ENCODE measurements at regions not wholly inside any gene's neighbourhood (a gene's known extent, or its start where the extent isn't known, plus 50 kb on each side); places are given as distances from the start of the nearest gene placed in this dataset.

DNA sequence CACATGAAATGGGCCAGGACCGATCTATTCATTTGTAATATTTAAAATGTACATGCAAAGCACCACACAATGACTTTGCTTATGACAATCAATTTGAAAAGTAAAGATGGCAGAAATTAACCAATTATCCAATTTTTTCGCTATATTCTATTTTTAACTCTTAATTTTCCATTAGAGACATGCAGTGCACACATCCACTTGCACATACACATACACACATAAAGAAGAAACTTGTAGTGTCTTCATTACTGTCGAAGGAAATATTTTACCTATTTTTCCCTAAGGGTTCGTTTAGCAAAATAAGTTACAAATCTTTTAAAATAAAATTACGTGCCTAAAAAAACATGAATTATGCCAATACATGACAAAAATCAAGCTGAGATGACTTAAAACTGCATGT lies 194.3 kb upstream of the MDFIC2 start:
- H3K4me3 ChIP-seq (ENCODE audit: low read depth, low read length), result no peak overlapping the region
- TF ChIP-seq, protein P1, sequence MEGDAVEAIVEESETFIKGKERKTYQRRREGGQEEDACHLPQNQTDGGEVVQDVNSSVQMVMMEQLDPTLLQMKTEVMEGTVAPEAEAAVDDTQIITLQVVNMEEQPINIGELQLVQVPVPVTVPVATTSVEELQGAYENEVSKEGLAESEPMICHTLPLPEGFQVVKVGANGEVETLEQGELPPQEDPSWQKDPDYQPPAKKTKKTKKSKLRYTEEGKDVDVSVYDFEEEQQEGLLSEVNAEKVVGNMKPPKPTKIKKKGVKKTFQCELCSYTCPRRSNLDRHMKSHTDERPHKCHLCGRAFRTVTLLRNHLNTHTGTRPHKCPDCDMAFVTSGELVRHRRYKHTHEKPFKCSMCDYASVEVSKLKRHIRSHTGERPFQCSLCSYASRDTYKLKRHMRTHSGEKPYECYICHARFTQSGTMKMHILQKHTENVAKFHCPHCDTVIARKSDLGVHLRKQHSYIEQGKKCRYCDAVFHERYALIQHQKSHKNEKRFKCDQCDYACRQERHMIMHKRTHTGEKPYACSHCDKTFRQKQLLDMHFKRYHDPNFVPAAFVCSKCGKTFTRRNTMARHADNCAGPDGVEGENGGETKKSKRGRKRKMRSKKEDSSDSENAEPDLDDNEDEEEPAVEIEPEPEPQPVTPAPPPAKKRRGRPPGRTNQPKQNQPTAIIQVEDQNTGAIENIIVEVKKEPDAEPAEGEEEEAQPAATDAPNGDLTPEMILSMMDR (IDR thresholded peaks at IDR 0.05; ENCODE audit: low read depth, low read length), result no peak

DNA sequence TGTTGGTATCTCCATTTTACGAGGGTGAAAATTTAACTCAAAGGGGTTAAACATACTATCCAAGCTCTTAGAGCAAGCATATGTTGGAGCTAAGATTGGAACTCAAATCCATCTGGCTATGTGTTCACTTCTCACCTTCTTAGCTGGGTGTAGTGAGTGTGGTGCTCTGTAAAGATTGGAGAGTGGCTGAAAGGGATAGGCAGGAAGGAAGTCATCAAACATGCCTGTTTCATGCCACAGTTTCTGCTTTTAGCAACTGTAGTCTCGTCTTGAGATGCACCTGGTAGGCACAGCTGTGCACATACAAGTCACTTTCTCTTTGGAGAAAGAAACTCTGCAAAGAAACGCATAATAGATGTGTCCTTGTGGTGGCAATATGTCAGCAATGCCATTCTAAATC lies 189.1 kb upstream of the MDFIC2 start:
- TF ChIP-seq, protein P1 (IDR thresholded peaks at IDR 0.05; ENCODE audit: low read depth, low read length), result no peak
- no peak overlapping the region for H3K4me3 ChIP-seq (ENCODE audit: low read depth, low read length)

DNA sequence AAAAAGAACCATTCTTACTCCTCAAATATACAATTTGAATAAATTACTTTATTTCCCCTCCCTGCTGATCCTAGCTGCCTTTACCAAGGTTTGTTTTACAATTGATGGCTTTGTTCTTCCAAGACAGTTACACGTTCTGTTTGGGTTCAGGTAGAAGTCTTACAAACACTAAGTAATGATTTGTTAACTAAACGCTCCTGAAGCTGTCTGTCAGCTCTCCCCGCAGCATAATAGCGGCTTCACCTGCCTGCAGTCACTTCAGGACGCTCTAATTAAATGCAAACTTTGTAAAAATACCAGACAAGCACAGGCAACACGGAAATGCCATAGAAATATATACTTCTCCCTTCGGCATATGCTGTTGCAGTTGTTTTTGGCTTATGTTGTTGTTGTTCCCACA lies 176.4 kb upstream of the MDFIC2 start:
- TF ChIP-seq, protein P1 (IDR thresholded peaks at IDR 0.05; ENCODE audit: low read depth, low read length), result no peak

DNA sequence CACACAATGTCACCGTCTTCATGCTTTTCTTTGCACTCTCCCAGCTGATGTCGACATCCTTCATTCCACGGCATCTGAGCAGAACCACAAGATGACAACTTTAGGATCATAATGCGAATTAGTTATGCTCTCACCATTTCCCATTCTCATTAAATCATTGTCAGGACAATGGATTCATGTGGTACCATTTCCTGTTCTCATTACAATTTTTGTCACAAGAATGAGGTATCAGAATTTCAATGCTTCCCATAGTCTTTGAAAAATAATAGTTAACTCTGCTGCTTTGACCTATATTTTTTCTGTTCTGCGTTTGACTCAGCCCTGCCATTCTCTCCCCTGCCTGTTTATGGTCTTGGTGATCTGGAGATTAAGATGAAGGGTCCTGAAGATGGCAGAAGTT lies 175.7 kb upstream of the MDFIC2 start:
- TF ChIP-seq, protein P1 (IDR thresholded peaks at IDR 0.05; ENCODE audit: low read depth, low read length), result no peak
- no peak overlapping the region for H3K4me3 ChIP-seq (ENCODE audit: low read depth, low read length)

More for the DNA sequence above, 176.4 kb upstream of the MDFIC2 start:
- no peak overlapping the region for H3K4me3 ChIP-seq (ENCODE audit: low read depth, low read length)

DNA sequence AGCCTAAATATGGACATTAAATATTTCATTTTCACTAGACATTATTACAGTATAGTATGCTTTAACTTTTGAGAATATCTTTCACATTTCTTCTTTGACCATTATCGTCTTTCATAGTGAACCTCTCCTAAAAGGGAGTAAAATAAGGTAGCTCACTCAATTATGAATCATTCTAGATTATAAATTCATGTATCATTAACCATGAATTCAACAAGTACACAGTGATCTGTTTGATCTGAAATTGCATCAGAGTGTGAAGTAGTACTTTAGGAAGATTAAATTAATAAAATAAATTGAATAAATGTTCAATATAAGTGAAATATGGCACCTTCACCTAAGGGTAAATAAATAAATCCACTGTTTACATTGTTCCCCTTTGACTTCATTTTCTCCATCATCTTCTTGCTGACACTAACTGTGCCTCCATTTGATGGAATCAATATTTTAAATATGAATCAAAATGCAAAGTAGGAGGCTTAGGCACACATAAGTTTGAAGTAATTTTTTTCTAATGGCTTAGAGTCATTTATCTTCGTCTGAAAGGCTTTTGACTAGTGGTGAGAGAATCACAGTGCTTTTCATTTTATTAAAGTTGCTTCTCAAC lies 174.1 kb upstream of the MDFIC2 start:
- H3K4me3 ChIP-seq (ENCODE audit: low read depth, low read length), result no peak overlapping the region
- TF ChIP-seq, protein P1 (IDR thresholded peaks at IDR 0.05; ENCODE audit: low read depth, low read length), result no peak

DNA sequence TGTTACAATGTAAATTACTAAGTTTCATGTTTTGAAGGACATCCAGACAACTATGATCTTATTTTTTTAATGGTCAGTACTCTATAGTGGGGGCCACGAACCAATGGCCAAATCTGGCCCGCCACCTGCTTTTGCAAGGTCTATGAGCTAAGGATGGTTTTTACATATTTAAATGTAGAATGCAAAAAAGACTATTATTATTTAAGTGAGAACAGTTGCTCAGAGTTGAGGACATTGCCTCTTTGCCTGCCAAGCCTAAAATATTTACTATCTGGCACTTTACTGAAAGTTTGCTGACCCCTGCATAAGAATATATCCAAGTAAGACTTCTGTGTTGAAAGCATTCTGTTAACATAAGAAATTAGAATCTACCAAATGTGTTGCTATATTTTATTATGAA lies 163.7 kb upstream of the MDFIC2 start:
- TF ChIP-seq, protein P1 (IDR thresholded peaks at IDR 0.05; ENCODE audit: low read depth, low read length), result no peak
- no peak overlapping the region for H3K4me3 ChIP-seq (ENCODE audit: low read depth, low read length)

DNA sequence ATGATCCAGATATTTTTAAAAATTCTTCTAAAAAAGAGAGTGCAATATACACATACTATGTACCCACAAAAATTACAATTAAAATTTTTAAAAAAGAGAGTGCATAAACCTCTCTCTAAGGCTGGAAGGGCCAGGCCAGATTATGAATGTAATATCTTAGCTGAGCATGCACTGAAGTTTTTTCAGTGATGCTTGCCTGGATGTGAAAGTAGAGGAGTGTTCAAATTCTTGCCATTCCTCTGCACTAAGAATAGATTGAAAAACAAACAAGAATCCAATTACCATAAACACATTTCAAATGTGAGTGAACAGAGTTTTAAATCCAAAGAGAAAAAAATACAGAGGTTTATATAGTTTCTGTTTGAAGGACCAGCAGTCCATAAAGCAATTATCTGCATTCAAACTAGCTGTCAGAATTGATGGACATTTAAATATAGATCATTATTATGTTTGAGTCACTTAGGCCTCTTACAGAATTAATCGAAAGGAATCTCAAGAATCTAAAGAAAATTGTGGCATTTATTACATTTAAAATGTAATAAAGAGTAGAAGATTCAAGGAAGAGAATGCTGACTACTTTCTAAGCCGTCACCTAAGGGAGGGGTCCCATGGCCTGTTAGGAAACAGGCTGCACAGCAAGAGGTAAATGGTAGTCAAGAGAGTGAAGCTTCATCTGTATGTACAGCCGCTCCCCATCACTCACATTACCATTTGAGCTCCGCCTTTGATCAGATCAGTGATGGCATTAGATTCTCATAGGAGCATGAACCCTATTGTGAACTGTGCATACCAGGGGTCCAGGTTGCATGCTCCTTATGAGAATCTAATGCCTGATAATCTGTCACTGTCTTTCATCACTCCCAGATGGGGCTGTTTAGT lies 159.3 kb upstream of the MDFIC2 start:
- TF ChIP-seq, protein P1 (IDR thresholded peaks at IDR 0.05; ENCODE audit: low read depth, low read length), result no peak

More for the DNA sequence above, 159.3 kb upstream of the MDFIC2 start:
- H3K4me3 ChIP-seq (ENCODE audit: low read depth, low read length), result no peak overlapping the region

All from WI38 (cell line).